Nephron (organoid): ENCODE measurements at regions not wholly inside any gene's neighbourhood (a gene's known extent, or its start where the extent isn't known, plus 50 kb on each side); places are given as distances from the start of the nearest gene placed in this dataset.
A peak's percentile ranks its signal among the peaks of the same experiment; 100 is the strongest.

Experiments
- H3K27ac Mint-ChIP-seq, 3 experiments: 2 replicates each; pipeline ENCODE4 v1.8.0; 2020; ENCODE audit warnings: mixed read lengths in 3 of 3, mild to moderate bottlenecking in 2 of 3, moderate library complexity in 1 of 3
- H3K27me3 Mint-ChIP-seq: 2 replicates; pipeline ENCODE4 v1.8.0; 2021; ENCODE audit warnings: low read depth, mild to moderate bottlenecking, moderate library complexity, mixed read lengths
- H3K36me3 Mint-ChIP-seq: 2 replicates; pipeline ENCODE4 v1.8.0; 2020; ENCODE audit warnings: low read depth, mixed read lengths
- H3K4me1 Mint-ChIP-seq: 2 replicates; pipeline ENCODE4 v1.8.0; 2020; ENCODE audit warnings: mixed read lengths
- H3K4me3 Mint-ChIP-seq, 3 experiments: 2 replicates each; pipeline ENCODE4 v1.8.0; 2020; ENCODE audit warnings: mild to moderate bottlenecking in 3 of 3, mixed read lengths in 3 of 3, moderate library complexity in 2 of 3
- H3K9me3 Mint-ChIP-seq: 2 replicates; pipeline ENCODE4 v1.8.0; 2020; ENCODE audit warnings: mixed read lengths
- TF ChIP-seq, protein P1 (sequence below), 3 experiments: fragments of 200-600 bp; sonication (generic); IDR thresholded peaks; one replicate each; pipeline ENCODE4 v1.5.0; 2021; ENCODE audit warnings: antibody characterized with exemption in 3 of 3; ENCODE audit not compliant: unreplicated experiment in 3 of 3

DNA sequence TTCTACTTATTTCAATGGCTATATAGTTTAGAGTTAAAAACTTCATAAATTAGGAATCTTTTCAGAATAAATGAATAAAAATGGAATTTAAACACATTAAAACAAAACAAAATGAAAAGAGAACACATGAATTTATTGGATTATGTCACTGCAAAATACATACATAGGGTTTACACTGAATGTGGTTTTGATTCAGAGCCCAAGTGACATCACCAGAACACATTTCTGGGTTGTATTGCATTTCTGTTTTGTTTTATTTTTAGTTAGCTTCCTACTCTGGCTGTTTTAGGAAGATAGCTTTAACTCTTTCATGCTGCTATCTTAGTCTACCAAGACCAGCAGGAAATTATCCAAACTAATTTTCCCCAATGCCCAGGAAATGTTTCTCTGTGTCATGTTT is 1935.0 kb downstream of the EFNA5 start:
- no peaks in the 10 kb centered on the region for H3K27me3 Mint-ChIP-seq

DNA sequence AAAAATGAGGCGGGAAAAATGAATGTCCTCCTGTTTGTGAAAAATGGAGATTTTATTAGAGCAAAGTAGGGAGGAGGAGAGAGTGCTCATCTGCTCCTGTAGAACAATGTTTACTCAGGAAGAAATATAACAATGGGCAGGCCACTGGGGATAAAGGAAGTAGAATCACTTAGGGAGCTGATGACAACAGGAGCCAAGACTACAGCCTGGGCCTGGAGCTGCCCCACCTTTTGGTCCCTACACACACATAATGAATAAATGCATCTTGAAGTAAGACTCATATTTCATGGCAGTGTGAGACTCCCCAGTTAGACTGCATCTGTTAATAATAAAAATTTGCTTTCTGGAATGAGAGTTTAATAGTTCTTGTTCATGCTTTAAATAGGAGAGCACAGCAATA is 1939.8 kb downstream of the EFNA5 start:
- H3K9me3 Mint-ChIP-seq: no peaks in the 10 kb centered on the region
- no peak overlapping the region for H3K4me3 Mint-ChIP-seq
- H3K36me3 Mint-ChIP-seq: no peaks in the 10 kb centered on the region
- TF ChIP-seq, protein P1, sequence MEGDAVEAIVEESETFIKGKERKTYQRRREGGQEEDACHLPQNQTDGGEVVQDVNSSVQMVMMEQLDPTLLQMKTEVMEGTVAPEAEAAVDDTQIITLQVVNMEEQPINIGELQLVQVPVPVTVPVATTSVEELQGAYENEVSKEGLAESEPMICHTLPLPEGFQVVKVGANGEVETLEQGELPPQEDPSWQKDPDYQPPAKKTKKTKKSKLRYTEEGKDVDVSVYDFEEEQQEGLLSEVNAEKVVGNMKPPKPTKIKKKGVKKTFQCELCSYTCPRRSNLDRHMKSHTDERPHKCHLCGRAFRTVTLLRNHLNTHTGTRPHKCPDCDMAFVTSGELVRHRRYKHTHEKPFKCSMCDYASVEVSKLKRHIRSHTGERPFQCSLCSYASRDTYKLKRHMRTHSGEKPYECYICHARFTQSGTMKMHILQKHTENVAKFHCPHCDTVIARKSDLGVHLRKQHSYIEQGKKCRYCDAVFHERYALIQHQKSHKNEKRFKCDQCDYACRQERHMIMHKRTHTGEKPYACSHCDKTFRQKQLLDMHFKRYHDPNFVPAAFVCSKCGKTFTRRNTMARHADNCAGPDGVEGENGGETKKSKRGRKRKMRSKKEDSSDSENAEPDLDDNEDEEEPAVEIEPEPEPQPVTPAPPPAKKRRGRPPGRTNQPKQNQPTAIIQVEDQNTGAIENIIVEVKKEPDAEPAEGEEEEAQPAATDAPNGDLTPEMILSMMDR (IDR thresholded peaks at IDR 0.05; ENCODE audit: unreplicated experiment in 3 of 3): no peak
- peaks cover 3% of the 10 kb centered on the region for H3K4me1 Mint-ChIP-seq
- no peaks in the 10 kb centered on the region for H3K27me3 Mint-ChIP-seq
- H3K27ac Mint-ChIP-seq: peak overlapping the region in 2 of 3 experiments; percentile 5 to 25

More for the DNA sequence above, 1935.0 kb downstream of the EFNA5 start:
- H3K4me3 Mint-ChIP-seq: no peak overlapping the region
- peaks cover 3% of the 10 kb centered on the region for H3K9me3 Mint-ChIP-seq
- peaks cover 3% of the 10 kb centered on the region for H3K4me1 Mint-ChIP-seq
- no peak overlapping the region for H3K27ac Mint-ChIP-seq
- no peaks in the 10 kb centered on the region for H3K36me3 Mint-ChIP-seq
- TF ChIP-seq, protein P1 (IDR thresholded peaks at IDR 0.05; ENCODE audit: unreplicated experiment in 3 of 3): no peak

DNA sequence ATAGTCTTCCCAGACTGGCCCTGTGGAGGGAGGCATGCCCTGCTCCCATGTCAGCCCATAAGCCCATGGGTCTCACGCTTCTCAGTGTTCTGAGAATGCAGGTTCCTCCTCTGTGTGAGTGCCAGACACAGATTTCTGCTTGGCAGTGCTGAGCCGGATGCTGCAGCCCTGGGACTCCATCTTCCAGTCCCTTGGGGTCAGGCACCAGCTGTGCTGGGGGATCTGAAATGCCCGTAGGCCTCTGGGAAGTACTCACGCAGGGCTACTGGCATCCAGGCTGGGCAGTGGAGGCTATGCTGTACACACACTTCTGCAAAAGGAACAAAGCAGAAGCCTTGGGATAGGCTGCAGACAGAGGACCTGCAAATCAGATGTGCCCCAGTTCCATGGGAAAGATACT is 1944.6 kb downstream of the EFNA5 start:
- H3K27me3 Mint-ChIP-seq: no peaks in the 10 kb centered on the region
- no peak overlapping the region for H3K27ac Mint-ChIP-seq
- TF ChIP-seq, protein P1 (IDR thresholded peaks at IDR 0.05; ENCODE audit: unreplicated experiment in 3 of 3): no peak
- peaks cover 25% of the 10 kb centered on the region for H3K9me3 Mint-ChIP-seq
- H3K4me3 Mint-ChIP-seq: no peak overlapping the region
- peaks cover 1% of the 10 kb centered on the region for H3K4me1 Mint-ChIP-seq
- no peaks in the 10 kb centered on the region for H3K36me3 Mint-ChIP-seq

DNA sequence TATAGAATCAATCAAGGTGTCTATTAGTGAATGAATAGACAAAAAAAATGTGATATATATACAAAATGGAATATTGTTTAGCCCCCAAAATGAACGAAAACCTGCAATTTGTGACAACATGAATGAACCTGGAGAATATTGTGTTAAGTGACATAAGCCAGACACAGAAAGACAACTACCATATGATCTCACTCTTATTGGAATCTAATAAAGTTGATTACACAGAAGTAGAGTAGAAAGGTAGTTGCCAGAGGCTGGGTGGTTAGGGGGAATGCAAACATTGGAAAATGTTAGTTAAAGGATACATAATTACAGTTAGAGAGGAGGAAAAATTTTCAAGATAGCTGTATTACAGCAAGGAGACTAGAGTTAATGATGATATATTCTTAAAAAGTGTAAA is 1962.3 kb downstream of the EFNA5 start:
- H3K36me3 Mint-ChIP-seq: no peaks in the 10 kb centered on the region
- H3K4me1 Mint-ChIP-seq: no peaks in the 10 kb centered on the region
- H3K4me3 Mint-ChIP-seq: no peak overlapping the region
- no peak overlapping the region for H3K27ac Mint-ChIP-seq
- H3K9me3 Mint-ChIP-seq: peaks cover 15% of the 10 kb centered on the region
- no peaks in the 10 kb centered on the region for H3K27me3 Mint-ChIP-seq
- TF ChIP-seq, protein P1 (IDR thresholded peaks at IDR 0.05; ENCODE audit: unreplicated experiment in 3 of 3): no peak

DNA sequence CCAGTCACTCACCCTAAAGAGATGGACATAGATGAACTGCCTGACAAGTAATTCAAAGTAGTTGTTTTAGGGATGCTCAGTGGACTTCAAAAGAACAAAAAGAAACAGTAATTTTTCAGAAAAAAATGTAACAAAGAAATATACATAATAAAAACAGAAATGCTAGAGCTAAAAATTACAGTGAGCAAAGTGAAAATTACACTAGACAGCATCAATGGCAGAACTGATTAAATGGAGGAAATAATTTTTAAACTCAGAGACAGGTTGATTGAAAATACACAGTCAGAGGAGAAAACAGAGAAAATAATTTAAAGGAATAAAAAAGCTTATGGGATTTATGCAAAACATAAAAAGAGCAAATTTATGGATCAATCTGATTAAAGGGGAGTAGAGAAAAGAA is 1968.4 kb downstream of the EFNA5 start:
- H3K27ac Mint-ChIP-seq: no peak overlapping the region
- H3K36me3 Mint-ChIP-seq: peaks cover 6% of the 10 kb centered on the region
- H3K9me3 Mint-ChIP-seq: peaks cover 40% of the 10 kb centered on the region
- no peak overlapping the region for H3K4me3 Mint-ChIP-seq
- TF ChIP-seq, protein P1 (IDR thresholded peaks at IDR 0.05; ENCODE audit: unreplicated experiment in 3 of 3): no peak
- no peaks in the 10 kb centered on the region for H3K27me3 Mint-ChIP-seq
- H3K4me1 Mint-ChIP-seq: no peaks in the 10 kb centered on the region

DNA sequence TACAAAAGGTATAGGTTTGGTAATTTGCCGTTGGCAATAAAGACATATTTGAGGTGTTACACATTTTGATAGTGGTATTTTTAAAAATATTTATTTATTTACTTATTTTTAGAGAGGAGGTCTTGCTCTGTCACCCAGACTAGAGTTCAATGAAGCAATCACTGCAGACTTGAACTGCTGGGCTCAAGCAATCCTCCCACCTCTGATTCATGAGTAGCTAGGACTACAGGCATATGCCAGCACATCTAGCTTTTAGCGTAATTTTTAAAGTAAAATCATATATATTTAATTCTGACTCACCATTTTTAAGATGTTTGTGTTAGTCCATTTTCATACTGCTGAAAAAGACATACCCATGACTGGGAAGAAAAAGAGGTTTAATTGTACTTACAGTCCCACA is 1974.3 kb downstream of the EFNA5 start:
- no peak overlapping the region for H3K27ac Mint-ChIP-seq
- no peaks in the 10 kb centered on the region for H3K27me3 Mint-ChIP-seq
- H3K4me1 Mint-ChIP-seq: no peaks in the 10 kb centered on the region
- TF ChIP-seq, protein P1 (IDR thresholded peaks at IDR 0.05; ENCODE audit: unreplicated experiment in 3 of 3): no peak
- H3K9me3 Mint-ChIP-seq: peaks cover 20% of the 10 kb centered on the region
- H3K36me3 Mint-ChIP-seq: peaks cover 5% of the 10 kb centered on the region
- H3K4me3 Mint-ChIP-seq: no peak overlapping the region
